Activated CD8-positive, alpha-beta memory T cell treated with anti-CD3 and anti-CD28 coated beads for 36 hours (primary cell): ENCODE measurements at regions not wholly inside any gene's neighbourhood (a gene's known extent, or its start where the extent isn't known, plus 50 kb on each side); places are given as distances from the start of the nearest gene placed in this dataset.

Experiments
- CTCF ChIA-PET: fragments of 350-600 bp; sonication (Branson Sonifier 250); formaldehyde crosslinking; loops from one replicate; lab custom pipeline; 2021; ENCODE audit warnings: antibody characterized with exemption; lab: Charles Lee
- POLR2A ChIA-PET: fragments of 350-600 bp; sonication (Branson Sonifier 250); formaldehyde crosslinking; loops from one replicate; lab custom pipeline; 2021; ENCODE audit warnings: antibody characterized with exemption; lab: Charles Lee

- CTCF ChIA-PET, result no interaction called here
- POLR2A ChIA-PET, result no interaction called here
Observed at GRCh38 chr11:129686269-129686668, 129.4 kb upstream of the TMEM45B start.

- CTCF ChIA-PET, result no interaction called here
- POLR2A ChIA-PET, result no interaction called here
Observed at GRCh38 chr11:129691142-129691541, 124.5 kb upstream of the TMEM45B start.

DNA sequence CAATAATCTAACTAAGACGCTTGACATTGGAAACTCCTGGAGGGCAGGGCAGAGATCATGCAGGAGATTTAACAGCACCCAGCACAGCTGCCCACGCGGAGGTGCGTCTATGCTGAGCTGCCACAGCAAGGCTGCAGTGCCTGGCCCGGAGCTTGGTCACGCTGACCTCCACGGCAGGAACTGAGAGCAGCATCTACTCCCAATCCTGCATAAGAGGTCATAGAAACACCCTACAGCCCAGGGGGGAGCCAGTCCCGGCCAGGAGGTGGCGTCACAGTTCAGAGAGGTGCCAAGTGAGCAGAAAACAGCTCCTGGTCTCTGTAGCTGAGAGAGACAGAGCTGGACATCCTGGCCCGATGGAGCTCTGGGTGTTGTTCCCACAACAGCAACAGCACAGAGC, 121.1 kb upstream of the TMEM45B start:
- CTCF ChIA-PET, result no interaction called here
- POLR2A ChIA-PET, result no interaction called here

- ChIA-PET CTCF (interaction anchor here (0.8 to 1.0 kb wide), 2 partner anchors 56 to 329 kb away, joined by 3 to 5 read pairs; no protein-coding TSS in a partner anchor), POLR2A (no interaction called here)
Observed at GRCh38 chr11:129694966-129695365, 120.7 kb upstream of the TMEM45B start.

DNA sequence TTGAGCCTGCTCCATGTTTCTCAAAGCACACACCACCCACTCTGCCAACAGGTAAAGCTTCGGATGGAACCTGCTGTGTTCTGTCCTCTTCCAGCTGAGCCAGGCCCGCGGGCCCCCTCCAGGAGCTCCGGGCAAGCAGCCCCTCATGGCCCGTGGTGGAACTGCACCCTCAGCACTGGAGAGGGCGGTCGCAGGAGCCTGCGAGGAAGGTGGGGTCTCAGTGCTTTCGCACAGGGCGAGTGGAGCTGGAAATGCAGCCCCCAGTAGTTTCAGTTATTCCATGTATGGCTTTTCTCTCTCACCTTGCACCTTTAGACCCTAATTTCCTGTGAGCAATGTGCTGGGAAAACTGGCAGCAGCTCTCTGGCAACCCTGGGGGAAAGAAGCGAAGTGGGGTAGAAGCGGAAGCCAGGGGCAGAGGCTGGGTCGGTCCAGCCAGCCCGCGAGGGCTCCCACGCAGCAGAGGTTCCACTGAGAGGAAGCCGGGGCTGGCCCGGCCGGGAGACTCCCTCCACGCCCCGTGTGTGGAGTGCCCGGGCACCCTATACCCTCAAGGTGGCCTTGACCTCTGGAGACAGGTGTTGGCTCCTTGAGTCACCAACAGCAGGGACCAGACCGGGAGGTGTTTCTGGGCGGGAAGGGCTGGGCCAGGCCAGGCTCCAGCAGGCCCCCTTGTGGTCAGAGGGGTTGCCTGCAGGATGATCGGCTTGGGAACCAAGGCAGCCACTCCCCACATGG, 119.9 kb upstream of the TMEM45B start:
- POLR2A ChIA-PET, result no interaction called here

GRCh38 chr11:129696309-129696989, 119.2 kb upstream of the TMEM45B start:
- ChIA-PET POLR2A (no interaction called here), CTCF (no interaction called here)

More for the DNA sequence above, 119.9 kb upstream of the TMEM45B start:
- CTCF ChIA-PET, result interaction anchor here (0.8 to 1.0 kb wide), 2 partner anchors 56 to 330 kb away, joined by 3 to 5 read pairs; no protein-coding TSS in a partner anchor

- POLR2A ChIA-PET, result no interaction called here
- CTCF ChIA-PET, result no interaction called here
Observed at GRCh38 chr11:129698212-129698611, 117.4 kb upstream of the TMEM45B start.

DNA sequence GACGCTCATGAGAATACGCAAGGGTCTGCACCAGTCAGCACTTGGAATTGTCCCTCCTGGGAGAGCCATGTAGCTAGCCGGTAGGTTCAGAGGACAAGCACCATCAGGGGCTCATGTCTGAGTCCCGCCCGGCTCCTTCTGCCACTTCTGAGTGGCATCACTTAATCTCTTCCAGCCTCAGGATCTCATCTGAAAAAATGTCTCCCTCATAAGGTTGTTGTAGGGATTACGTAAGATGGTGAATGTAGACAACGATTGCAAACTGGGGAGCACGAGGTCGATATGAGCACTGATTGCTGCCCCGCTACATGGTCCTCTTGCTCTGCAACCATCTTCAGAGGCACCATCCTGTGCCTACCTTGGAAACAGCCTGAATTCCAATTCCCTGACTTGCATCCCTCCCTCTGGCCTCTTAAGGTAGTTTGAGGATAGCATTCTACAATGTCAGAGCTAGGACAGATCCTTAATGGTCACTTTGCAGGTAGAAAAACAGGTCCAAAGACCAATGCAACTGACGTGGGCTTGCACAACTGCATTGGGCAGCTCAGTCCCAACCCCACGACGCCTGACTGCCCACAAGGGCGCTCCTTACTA, 115.8 kb upstream of the TMEM45B start:
- CTCF ChIA-PET, result no interaction called here
- POLR2A ChIA-PET, result no interaction called here

DNA sequence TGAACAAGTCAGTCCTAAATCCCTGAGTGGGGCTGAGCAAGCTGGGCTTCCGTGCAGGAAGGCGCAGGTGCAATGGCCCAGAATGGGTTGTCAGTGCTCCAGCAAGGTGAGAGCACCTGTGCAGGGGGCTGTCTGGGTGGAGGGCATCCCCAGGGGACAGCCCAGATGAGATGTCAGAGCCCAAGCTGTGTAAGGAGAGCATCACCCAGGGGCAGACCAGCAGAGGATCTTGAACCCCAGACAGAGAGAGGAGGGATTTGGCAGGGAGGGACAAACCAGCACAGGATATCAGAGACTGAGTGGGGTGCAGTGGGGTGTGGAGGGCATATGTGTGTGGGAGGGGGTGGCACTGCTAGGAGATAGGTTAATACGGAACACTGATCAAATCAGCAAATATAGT, 114.9 kb upstream of the TMEM45B start:
- ChIA-PET POLR2A (no interaction called here), CTCF (no interaction called here)

DNA sequence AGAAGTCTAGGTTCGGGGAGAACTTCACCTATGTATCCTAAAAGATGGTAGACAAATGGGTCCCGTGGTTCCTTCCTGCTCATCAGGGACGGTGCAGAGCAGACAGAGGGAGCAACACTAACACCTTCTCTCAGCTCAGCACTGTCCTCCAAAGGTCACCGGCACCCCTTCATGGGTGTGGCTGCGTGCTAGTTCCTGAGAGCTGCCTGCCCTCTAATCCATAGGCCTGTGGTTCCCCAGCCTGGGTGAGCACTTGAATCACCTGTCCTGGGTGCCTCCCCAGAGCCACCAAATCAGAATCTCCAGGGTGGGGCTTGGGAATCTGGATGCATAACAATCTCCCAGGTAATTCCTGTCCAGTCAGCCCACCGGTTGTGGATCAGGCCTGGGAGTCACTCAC, 113.9 kb upstream of the TMEM45B start:
- CTCF ChIA-PET, result no interaction called here
- POLR2A ChIA-PET, result no interaction called here

DNA sequence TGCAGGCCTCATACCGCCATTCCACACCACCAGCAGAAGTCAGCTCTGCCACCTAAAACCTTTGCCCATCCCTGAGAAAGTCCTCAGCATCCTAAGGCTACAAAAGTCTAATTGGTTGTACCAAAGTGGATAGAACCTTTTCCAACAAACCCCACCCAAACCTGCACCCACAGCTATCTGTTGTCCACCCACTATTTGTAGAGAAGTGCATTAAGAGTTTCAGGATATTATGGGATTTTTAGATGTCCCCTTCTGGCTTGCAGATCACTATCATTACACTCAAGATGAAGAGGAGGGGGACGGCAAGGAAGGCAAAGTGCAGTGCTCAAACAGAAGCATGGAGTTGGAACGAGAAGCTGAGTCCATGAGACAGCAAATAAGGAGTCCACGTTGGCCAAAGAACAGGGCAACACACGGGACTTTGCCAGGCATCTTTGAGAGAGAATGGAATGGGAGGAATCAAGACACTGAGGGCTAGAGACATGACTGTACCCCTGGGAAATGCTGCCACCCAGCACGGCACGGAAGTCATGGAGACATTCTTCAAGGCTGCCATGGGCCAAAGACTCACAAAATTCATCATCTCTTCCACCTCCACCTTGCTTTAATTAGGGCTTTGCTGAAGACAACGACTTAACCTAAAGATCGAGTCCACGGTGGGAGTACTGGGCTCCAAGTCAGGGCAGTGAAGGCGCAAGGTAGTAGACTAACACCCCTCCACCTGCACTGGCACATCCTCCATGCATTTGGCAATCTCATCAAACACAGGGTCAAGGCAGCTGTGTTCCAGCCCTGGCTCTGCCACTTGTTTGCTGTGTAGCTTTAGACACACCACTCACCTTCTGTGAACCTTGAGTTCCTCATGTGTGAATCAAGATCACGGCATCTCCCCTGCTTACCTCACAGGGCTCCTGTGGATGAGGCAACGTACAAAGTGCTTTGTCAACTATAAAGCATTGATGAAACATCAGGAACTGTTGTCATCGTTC, 112.9 kb upstream of the TMEM45B start:
- ChIA-PET POLR2A (no interaction called here), CTCF (no interaction called here)

DNA sequence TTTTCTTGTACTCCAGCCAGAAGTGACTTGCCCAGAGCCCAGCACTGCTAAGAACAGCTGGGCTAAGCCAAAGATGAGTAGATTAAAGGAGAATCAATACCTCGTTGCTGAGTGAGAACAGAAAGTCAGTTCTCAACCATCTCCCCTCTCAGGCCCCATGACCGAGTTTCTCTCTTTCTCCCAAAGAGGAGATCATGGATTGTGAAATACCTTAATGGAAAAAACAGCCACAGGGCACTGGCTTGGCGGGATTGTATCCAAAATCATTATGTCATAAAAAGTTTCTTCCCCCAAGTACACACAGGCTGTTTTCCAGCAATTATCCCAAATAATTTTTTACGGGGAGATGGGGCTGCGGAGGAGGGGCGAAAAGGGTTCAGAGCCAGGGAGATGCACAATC, 111.8 kb upstream of the TMEM45B start:
- ChIA-PET CTCF (no interaction called here), POLR2A (no interaction called here)

DNA sequence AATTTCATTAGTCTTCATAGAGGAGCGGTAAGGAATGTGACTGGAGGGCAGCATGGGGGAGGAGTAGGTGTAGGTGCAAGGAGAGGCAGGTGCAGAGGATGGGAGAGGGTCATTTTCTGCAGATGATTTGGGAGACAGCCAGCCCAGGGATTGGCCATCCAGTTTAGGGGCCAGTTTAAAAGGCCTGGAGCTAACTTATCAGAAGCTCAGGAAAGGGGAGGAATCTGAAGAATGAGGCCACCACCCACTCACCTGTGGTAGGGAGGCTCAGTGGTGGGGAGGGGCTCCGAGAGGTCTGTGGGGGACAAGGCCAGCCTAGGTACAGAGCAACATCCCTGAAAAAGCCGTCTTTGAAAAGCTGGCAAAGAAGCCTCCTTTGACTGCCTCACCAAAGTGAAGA, 110.8 kb upstream of the TMEM45B start:
- POLR2A ChIA-PET, result no interaction called here
- CTCF ChIA-PET, result no interaction called here

- CTCF ChIA-PET, result no interaction called here
- POLR2A ChIA-PET, result no interaction called here
Observed at GRCh38 chr11:129705341-129705740, 110.3 kb upstream of the TMEM45B start.

DNA sequence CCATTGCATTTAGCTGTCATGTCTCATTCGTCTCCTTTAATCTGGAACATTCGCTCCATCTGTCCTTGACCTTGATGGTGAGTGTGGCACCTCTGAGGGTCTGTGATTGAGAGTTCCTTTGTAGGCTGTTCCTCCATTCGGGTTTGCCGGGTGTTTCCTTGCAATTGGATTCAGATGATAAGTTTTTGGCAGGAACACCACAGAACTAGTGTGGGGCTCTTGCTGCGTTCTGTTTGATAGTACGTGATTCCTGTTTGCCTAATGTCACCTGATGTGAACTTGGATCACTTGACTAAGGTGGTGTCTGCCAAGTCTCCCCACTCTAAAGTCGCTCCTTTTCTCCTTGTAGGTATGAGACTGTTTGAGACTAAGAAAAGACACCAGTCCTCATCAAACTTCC, 109.7 kb upstream of the TMEM45B start:
- CTCF ChIA-PET, result interaction anchor here (0.6 kb wide), 1 partner anchor 342 kb away, joined by 3 read pairs; no protein-coding TSS in a partner anchor
- POLR2A ChIA-PET, result no interaction called here

DNA sequence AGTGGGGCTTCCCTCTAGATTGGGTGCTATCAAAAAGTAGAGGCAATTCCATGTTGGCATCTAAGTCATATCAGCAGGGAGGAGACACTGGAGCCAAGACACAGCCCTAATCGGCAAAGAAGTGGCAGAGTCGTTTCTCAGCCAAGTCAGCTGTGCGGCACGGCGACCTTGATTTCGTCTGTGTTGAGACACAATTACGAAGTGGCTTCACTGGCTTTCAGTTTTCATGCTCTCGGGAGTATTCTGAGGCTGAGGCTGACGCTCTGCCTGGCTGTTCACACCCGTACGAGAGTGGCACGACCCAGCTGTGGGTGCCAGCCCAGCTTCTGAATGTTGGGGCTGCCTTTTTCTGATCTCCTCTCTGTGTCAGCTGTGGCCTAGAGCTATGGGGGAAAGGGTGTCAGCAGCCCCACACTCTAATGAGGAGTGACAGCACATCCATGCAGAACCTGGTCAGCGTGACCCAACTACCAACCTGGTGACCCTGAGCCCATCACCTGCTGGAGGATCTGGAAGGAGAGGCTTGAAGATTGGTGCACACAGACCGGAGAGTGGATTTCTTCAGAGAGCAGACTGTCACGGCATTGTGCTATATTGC, 105.7 kb upstream of the TMEM45B start:
- POLR2A ChIA-PET, result no interaction called here
- CTCF ChIA-PET, result no interaction called here

DNA sequence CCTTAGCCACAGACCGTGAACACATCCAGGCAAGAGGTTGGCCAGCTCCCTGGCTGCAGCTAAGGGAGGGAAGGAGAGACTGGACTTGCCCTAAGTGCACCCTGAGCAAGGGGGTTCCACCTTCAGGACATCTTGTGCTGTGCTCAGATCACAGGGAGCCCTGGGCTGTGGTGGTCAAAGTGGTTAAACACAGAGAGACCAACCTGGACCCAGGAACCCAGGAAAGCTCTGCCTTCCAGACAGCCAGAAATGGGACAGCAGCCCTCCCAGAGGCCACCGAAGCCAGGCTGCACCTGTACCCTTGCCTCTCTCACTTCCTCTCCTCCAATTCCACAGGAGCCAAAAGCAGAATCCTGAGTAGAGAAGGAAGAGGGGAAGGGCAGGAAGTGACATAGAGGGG, 105.2 kb upstream of the TMEM45B start:
- ChIA-PET POLR2A (no interaction called here), CTCF (no interaction called here)

- POLR2A ChIA-PET, result no interaction called here
Observed at GRCh38 chr11:129711760-129712159, 103.9 kb upstream of the TMEM45B start.

More at GRCh38 chr11:129711760-129712159, 103.9 kb upstream of the TMEM45B start:
- CTCF ChIA-PET, result interaction anchor here (0.6 kb wide), 1 partner anchor 653 kb away, joined by 5 read pairs; no protein-coding TSS in a partner anchor
